CD4-positive, alpha-beta T cell treated with Interferon alpha-2 for 1 hour (primary cell): ENCODE measurements at regions not wholly inside any gene's neighbourhood (a gene's known extent, or its start where the extent isn't known, plus 50 kb on each side); places are given as distances from the start of the nearest gene placed in this dataset.

Experiments
- DNase-seq, 2 donors: peaks; one replicate each; pipeline ENCODE4 v3.0.0-alpha.2; 2020 to 2022

- DNase-seq = no peak
These were observed 257.5 kb downstream of the IPMK start for GRCh38 chr10:58010073-58010702.

- DNase-seq = no peak
These were observed 263.7 kb downstream of the IPMK start for GRCh38 chr10:58003945-58004344.

- no peak for DNase-seq
These were observed 266.5 kb downstream of the IPMK start for GRCh38 chr10:58001159-58001558.

DNA sequence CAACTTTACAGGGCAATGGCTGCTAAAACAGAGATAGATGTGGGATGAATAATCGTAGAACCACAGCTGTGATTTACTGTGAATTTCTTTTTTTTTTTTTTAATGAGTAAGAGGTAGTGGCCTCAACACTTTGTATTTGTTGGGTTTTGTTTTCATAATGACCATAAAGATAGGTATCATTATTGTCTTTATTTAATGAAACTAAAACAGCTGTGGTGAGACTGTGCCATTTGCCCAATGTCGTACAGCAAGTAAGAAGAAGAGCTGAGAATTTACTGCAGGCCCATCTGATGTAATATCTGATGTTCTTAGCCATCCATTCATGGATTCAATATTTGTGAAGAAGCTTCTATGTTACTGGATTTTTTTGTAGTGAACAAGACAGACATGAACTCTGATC is 271.2 kb downstream of the IPMK start:
- DNase-seq = no peak

GRCh38 chr10:57993302-57993701 is 274.4 kb downstream of the IPMK start:
- DNase-seq = no peak

DNA sequence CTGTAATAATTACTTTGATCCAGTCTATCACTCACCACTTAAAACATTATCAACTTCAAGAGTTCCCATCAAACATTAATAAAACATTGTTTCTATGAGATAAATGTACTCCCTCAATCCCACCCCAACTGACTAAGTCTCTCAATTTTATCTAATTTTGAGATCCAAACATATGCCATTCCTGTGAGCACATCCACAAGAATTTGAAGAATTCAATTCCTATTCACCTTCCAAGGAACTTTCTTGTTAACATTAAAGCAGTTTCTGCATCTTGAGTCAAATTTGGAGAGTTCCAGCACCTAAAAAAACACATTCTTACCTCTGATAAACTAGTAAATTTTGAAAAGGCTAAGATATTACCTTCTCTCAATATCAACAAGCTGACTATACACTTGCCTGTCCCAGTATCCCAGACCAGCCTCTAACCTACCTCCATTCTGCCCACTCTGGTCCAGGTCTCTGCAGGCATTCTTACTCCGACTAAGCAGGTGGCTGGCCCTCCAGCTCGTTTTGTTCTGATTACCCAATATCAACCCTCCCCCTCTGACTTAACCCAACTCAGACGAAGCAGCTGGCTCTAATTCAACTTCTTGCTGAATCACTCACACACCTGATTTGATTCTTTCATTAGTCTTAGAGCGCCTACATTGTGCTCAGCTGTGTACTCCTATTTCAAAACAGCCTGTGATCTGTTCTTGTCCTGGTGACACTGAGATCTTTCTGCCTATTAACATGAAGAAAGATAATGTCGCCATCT is 275.2 kb downstream of the IPMK start:
- no peak for DNase-seq

DNA sequence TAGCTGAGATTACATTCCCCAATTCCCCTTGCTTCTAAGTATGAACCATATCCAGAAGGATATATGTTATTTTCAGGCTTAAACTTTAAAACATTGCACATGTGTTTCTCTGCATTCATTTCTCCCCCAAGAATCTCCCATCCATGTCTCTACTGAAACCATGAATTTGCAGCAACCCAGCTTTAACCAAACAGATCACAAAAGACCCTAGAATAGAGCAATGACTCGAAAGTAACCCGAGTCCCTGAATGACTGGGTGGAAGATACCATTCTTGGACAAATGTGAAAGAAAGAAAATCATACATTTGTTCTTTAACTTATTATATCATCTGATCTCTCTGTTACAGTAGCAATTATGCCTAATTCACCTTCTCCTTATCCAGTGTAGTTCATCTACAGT is 278.7 kb downstream of the IPMK start:
- DNase-seq = no peak

DNA sequence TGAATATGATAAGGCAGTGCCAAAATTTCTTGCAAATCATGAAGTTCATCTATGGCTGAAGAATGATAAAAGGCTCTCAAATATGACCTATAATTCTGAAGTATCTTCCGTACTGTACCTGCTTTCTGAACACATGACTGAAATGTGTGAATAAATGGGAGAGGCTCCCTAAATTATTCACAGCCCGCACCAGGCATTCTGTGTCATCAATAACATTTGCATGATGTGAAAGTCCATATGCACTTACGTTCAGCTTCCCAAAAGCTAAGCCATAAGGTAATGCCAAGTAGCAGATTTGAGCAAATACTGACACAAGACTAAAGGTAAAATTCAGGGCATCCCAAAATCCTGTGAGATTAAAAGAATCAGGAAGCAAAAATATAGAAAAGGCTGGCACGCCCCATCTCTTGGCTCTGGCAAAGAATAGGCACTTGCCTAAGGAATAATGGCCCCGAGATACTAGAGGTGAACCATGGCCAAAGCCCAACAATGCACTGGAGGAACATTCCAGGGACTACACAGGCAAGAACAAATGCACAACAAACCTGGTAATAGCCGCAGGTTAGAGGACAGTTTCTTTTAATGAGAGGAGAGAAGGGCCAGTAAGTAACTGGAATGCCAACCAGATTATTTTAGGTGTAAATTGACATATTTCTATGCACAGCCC is 280.5 kb downstream of the IPMK start:
- DNase-seq = no peak

GRCh38 chr10:57986422-57986821 is 281.3 kb downstream of the IPMK start:
- no peak for DNase-seq

- DNase-seq = no peak
These were observed 284.4 kb downstream of the IPMK start for GRCh38 chr10:57983281-57983791.

DNA sequence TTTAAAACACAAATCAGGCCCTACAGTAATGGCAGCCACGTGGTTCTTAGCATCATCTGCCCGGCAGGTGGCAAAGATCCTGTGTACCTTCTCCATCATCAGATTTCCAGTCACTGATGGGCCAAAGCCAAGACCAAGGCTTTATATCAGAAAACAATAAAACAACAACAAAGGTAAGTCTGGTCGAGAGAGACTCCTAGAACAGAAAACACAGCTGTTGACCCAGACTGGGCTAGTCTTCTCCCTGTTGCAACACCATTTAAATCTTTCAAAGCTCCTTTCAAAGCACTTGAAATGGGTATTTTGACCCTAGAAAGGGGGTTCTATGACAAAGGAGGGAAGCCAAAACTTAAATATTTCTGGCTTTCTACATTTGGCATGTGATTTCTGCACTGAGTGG is 285.6 kb downstream of the IPMK start:
- no peak for DNase-seq

DNA sequence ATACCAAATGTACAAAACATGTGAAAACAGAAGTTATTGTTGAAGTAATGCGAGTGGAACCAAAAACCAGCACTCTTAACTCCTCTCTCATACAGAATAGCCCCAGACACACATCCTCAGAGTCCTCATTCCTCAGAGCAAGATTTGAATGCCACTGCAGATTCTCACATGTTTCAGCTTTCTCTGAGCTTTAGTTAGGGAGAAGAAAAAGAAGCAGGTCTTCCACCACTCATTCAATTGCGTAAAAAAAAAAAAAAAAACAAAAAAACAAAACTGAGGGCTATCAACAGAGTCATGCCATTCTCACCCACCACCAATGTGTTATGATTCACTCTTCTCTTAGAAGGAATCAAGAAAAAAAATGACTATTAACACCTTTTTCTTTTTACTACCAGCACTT is 287.7 kb downstream of the IPMK start:
- no peak for DNase-seq

DNA sequence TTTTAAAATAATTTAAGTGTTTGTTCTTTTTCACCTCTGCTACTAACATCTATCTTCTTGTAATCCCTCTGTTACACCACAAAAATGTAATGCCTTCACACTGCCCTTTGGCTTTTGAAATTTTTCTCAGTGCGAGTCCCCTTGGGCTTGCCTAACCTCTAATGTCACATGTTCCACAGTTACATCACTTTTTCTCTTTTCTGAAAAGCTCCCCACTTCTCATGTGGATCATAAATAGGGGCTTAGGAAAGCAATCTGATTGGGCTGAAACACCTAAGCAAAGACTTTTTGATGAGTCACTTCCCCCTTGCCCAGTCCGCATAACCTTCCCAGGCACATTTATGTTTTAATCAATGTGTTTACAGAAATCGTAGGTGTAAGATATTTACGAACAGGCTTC is 288.2 kb downstream of the IPMK start:
- no peak for DNase-seq

GRCh38 chr10:57977262-57977661 is 290.4 kb downstream of the IPMK start:
- DNase-seq = no peak

- DNase-seq = no peak
These were observed 294.2 kb downstream of the IPMK start for GRCh38 chr10:57973451-57973850.

- no peak for DNase-seq
These were observed 294.9 kb downstream of the IPMK start for GRCh38 chr10:57972783-57973182.

DNA sequence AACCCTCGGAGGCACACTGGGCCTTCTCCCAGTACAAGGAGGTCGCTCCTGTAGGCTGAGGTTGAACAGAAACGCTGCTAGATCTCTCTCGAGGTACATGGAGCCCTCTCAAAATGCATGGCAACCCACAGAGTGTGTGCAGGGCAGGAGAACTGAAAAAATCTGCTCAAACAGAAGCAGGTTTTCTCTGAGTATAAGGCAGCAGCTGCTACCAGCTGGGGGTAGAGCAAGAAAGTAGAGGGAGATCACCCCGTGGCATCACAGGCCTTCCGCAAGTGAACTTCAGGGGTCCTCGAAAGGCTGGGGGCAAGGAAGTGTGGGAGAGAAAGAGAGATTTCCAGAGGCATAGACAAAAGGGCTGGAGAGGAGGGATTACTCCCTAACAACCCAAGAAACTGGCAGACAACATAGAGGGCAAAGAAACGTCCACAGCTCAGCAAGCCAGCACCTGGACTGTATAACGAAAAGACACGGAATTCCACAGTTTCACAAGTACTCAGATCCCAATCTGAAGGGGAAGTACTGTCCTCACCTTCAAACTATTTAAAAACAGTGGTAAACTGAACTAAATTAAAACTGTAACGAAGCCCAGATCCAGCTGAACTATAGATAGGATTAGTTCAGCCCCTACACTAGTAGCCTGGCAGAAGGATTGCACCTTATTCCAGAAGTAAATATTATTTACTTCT is 299.2 kb downstream of the IPMK start:
- no peak for DNase-seq

- no peak for DNase-seq
These were observed 303.3 kb downstream of the IPMK start for GRCh38 chr10:57964351-57964750.

DNA sequence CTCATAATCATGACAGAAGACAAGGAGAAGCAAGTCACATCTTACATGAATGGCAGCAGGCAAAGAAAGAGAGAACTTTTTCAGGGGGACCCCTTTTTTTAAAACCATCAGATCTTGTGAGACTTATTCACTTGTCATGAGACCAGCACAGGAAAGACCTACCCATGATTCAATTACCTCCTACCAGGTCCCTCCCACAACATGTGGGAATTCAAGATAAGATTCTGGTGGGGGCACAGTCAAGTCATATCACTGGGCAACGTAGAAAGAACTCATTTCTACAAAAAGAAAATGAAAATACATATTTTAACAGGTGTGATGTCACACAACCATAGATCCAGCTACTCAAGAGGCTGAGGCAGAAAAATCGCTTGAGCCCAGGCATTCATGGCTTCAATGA is 304.1 kb downstream of the IPMK start:
- DNase-seq = no peak

DNA sequence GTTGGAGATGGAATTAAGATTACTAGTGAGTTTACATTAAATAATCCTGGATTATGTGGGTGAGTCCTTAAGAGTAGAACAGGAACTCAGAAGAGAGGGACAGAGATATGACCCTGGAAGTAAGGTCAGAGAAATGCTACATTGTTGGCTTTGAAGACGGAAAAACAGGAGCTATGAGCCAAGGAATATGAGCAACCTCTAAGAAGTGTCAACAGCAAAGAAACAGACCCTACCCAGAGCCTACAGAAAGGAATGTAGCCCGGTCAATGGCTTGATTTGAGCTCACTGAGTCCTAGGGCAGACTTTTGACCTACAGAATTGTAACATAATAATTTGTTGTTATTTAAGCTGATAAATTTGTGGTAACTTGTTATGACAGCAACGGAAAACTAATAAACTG is 304.9 kb downstream of the IPMK start:
- DNase-seq = no peak

DNA sequence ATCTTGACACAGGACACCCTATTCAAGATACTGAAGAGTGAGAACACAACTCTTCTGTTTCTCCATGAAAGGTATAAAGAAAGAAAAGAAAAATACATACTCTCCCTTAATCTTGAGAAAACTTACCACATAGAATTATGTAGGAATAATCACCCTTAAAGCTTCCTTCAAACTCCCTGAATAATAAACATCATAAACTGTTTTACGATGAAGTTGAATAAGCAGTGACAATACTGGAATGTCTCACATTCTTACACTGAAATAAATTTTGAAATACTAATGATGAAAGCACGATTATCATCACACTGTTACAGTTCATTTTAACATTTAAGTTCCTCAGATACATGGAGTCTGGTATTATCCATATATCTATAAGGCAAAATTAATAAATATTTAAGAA is 306.2 kb downstream of the IPMK start:
- DNase-seq = no peak

- no peak for DNase-seq
These were observed 307.3 kb downstream of the IPMK start for GRCh38 chr10:57960406-57960805.

DNA sequence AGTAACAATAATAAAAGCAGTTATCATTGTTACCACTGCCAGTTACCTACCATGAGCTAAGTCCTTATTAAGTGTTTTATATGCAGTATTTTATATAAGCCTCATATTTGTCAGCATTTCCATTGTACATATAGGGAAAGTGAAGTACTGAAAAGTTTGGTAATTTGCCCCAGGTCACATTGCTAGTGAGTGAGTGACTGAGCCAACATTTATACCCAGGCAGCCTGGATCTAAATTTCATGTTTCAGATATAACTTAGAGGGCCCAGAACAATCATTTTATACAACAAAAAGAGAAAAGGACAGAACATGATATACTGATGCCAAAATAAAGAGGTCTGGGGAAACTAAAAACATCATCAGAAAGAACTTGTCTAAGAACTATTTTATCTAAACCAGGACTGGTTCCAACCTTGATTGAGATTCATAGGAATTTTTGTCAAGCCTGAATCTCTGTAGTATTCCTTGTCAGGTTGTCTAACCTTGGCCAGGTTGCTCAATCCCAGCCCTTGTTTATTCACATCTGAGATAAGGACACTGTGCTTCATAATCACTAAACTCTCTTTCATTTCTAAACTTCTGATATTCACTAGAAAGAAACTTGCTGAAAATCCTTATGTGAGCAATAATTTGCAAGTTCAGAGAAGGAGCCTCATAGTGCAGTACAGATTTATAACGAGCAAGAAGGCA is 308.2 kb downstream of the IPMK start:
- DNase-seq = no peak
